SK-N-SH treated with all-trans-retinoic acid at 6 μM for 48 hours (cell line): ENCODE measurements at regions not wholly inside any gene's neighbourhood (a gene's known extent, or its start where the extent isn't known, plus 50 kb on each side); places are given as distances from the start of the nearest gene placed in this dataset.
"Not testable (repeated sequence)": the region's sequence is repeated elsewhere in the genome, so short reads cannot be mapped to it uniquely, and the experiment has no call there.

Experiments
- ARNTL ChIP-seq: fragments of 450-650 bp; formaldehyde crosslinking; IDR thresholded peaks from 2 replicates; pipeline ENCODE4 v1.5.0; 2020; ENCODE audit warnings: low read depth, mild to moderate bottlenecking, moderate library complexity, borderline replicate concordance
- CSDC2 ChIP-seq: fragments of 250-450 bp; sonication (Bioruptor Pico); IDR thresholded peaks from 2 replicates; pipeline ENCODE4 v1.5.0; 2020; ENCODE audit warnings: mild to moderate bottlenecking, moderate library complexity
- CSRNP3 ChIP-seq: fragments of 250-450 bp; sonication (Bioruptor Pico); IDR thresholded peaks from 2 replicates; pipeline ENCODE4 v1.5.1; 2021; ENCODE audit warnings: mild to moderate bottlenecking, moderate library complexity
- ESRRG ChIP-seq: fragments of 250-450 bp; sonication (Bioruptor Pico); IDR thresholded peaks from 2 replicates; pipeline ENCODE4 v1.6.1; 2021; ENCODE audit warnings: mild to moderate bottlenecking
- PATZ1 ChIP-seq: fragments of 250-450 bp; sonication (Bioruptor Pico); IDR thresholded peaks from 2 replicates; pipeline ENCODE4 v1.8.0; 2020; ENCODE audit warnings: mild to moderate bottlenecking, moderate library complexity, borderline replicate concordance
- RARB ChIP-seq: fragments of 250-450 bp; sonication (Bioruptor Pico); IDR thresholded peaks from 2 replicates; pipeline ENCODE4 v1.8.0; 2021; ENCODE audit warnings: mild to moderate bottlenecking, moderate library complexity
- TOX ChIP-seq: fragments of 250-450 bp; sonication (Bioruptor Pico); IDR thresholded peaks from 2 replicates; pipeline ENCODE4 v1.8.0; 2021; ENCODE audit warnings: mild to moderate bottlenecking, moderate library complexity, borderline replicate concordance
- TSHZ2 ChIP-seq: fragments of 250-450 bp; sonication (Bioruptor Pico); IDR thresholded peaks from 2 replicates; pipeline ENCODE4 v1.5.0; 2020; ENCODE audit warnings: mild to moderate bottlenecking, moderate library complexity
- ZFP3 ChIP-seq: fragments of 250-450 bp; sonication (Bioruptor Pico); IDR thresholded peaks from 2 replicates; pipeline ENCODE4 v1.5.0; 2020; ENCODE audit warnings: mild to moderate bottlenecking, moderate library complexity
- ZNF565 ChIP-seq: fragments of 450-650 bp; formaldehyde crosslinking; conservative IDR thresholded peaks from 2 replicates; pipeline ENCODE4 v1.5.0; 2020; ENCODE audit warnings: low read depth, mild to moderate bottlenecking, moderate library complexity
- ZNF8 ChIP-seq: fragments of 450-650 bp; formaldehyde crosslinking; IDR thresholded peaks from 2 replicates; pipeline ENCODE4 v1.5.0; 2020; ENCODE audit warnings: mild to moderate bottlenecking, moderate library complexity
- TF ChIP-seq, protein P1 (sequence below): fragments of 250-450 bp; sonication (Bioruptor Pico); IDR thresholded peaks from 2 replicates; pipeline ENCODE4 v1.5.1; 2020; ENCODE audit warnings: low read depth, mild to moderate bottlenecking, moderate library complexity
- TF ChIP-seq, protein P2 (sequence below): fragments of 250-450 bp; sonication (Bioruptor Pico); IDR thresholded peaks from 2 replicates; pipeline ENCODE4 v1.8.0; 2021; ENCODE audit warnings: low read depth, mild to moderate bottlenecking, moderate library complexity, borderline replicate concordance

DNA sequence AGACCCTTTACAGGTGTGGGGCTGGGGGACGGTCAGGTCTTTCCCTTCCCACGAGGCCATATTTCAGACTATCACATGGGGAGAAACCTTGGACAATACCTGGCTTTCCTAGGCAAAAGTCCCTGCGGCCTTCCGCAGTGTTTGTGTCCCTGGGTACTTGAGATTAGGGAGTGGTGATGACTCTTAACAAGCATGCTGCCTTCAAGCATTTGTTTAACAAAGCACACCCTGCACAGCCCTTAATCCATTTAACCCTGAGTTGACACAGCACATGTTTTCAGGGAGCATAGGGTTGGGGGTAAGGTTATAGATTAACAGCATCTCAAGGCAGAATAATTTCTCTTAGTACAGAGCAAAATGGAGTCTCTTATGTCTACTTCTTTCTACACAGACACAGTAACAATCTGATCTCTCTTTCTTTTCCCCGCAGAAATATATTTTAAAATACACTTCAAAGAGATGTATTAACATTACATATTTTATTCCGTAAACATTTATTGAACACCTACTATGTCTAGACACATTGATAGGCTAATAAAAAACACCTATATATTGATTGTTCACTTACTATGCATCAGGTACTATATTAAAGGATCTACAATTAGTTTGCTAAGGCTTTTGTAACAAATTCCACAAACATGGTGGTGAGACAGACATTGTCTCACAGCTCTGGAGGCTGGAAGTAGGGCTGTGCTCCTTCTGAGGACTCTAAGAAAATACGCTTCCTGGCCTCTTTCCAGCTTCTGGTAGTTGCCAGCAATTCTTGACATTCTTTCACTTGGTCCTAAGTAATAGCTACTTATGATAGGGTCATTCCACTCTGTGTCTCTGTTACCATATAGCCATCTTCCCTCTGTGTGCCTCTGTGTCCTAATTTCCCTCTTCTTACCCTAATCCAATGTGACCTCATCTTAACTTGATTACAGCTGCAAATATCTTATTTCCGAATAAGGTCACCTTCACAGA, 118.4 kb downstream of the SPP2 start:
- TF ChIP-seq RARB (CRISPR knock-in tag); PATZ1 (CRISPR knock-in tag); ESRRG (CRISPR knock-in tag); ARNTL (CRISPR knock-in tag); ZNF565 (CRISPR knock-in tag); ZNF8; TOX (CRISPR knock-in tag); CSRNP3 (CRISPR knock-in tag); CSDC2 (CRISPR knock-in tag); TSHZ2 (CRISPR knock-in tag); ZFP3 (CRISPR knock-in tag): not testable (repeated sequence)
- TF ChIP-seq, protein P1, sequence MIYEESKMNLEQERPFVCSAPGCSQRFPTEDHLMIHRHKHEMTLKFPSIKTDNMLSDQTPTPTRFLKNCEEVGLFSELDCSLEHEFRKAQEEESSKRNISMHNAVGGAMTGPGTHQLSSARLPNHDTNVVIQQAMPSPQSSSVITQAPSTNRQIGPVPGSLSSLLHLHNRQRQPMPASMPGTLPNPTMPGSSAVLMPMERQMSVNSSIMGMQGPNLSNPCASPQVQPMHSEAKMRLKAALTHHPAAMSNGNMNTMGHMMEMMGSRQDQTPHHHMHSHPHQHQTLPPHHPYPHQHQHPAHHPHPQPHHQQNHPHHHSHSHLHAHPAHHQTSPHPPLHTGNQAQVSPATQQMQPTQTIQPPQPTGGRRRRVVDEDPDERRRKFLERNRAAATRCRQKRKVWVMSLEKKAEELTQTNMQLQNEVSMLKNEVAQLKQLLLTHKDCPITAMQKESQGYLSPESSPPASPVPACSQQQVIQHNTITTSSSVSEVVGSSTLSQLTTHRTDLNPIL (CRISPR knock-in tag) = not testable (repeated sequence)
- TF ChIP-seq, protein P2, sequence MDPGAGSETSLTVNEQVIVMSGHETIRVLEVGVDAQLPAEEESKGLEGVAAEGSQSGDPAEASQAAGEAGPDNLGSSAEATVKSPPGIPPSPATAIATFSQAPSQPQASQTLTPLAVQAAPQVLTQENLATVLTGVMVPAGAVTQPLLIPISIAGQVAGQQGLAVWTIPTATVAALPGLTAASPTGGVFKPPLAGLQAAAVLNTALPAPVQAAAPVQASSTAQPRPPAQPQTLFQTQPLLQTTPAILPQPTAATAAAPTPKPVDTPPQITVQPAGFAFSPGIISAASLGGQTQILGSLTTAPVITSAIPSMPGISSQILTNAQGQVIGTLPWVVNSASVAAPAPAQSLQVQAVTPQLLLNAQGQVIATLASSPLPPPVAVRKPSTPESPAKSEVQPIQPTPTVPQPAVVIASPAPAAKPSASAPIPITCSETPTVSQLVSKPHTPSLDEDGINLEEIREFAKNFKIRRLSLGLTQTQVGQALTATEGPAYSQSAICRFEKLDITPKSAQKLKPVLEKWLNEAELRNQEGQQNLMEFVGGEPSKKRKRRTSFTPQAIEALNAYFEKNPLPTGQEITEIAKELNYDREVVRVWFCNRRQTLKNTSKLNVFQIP (CRISPR knock-in tag) = not testable (repeated sequence)
